Activated naive CD4-positive, alpha-beta T cell treated with anti-CD3 and anti-CD28 coated beads for 36 hours (primary cell): ENCODE measurements at regions not wholly inside any gene's neighbourhood (a gene's known extent, or its start where the extent isn't known, plus 50 kb on each side); places are given as distances from the start of the nearest gene placed in this dataset.

Experiments used
- CTCF ChIA-PET: fragments of 350-600 bp; sonication (Branson Sonifier 250); formaldehyde crosslinking; loops from one replicate; lab custom pipeline; 2021; ENCODE audit warnings: antibody characterized with exemption; lab: Charles Lee
- DNase-seq: peaks from one replicate; pipeline ENCODE4 v3.0.0-alpha.2; 2020
- H3K27ac Mint-ChIP-seq: one replicate; pipeline ENCODE4 v1.8.0; 2021; ENCODE audit warnings: mild to moderate bottlenecking, mixed read lengths
- H3K27me3 Mint-ChIP-seq: one replicate; pipeline ENCODE4 v1.8.0; 2021; ENCODE audit warnings: low read depth, mixed read lengths
- H3K36me3 Mint-ChIP-seq: one replicate; pipeline ENCODE4 v1.8.0; 2021; ENCODE audit warnings: low read depth, mixed read lengths
- H3K4me1 Mint-ChIP-seq: one replicate; pipeline ENCODE4 v1.8.0; 2021; ENCODE audit warnings: low read depth, mixed read lengths
- H3K4me3 Mint-ChIP-seq: one replicate; pipeline ENCODE4 v1.8.0; 2021; ENCODE audit warnings: mild to moderate bottlenecking, moderate library complexity, mixed read lengths
- H3K9me3 Mint-ChIP-seq: one replicate; pipeline ENCODE4 v1.8.0; 2021; ENCODE audit warnings: mixed read lengths
- intact Hi-C: fragments of 100-400 bp; cut with micrococcal nuclease; formaldehyde crosslinking; loops from one replicate; pipeline ENCODE4 v1.15.1; 2023

- H3K36me3 Mint-ChIP-seq, result no peaks in the 10 kb centered on the region
- H3K4me3 Mint-ChIP-seq, result no peak overlapping the region
- CTCF ChIA-PET, result no interaction called here
- no peak overlapping the region for H3K27ac Mint-ChIP-seq
- no peaks in the 10 kb centered on the region for H3K9me3 Mint-ChIP-seq
- intact Hi-C loops, result no loop called here
- H3K4me1 Mint-ChIP-seq, result peaks cover 5% of the 10 kb centered on the region
- DNase-seq, result no peak
- no peaks in the 10 kb centered on the region for H3K27me3 Mint-ChIP-seq
These were observed 119.4 kb upstream of the SLC45A1 start for GRCh38 chr1:8198522-8198921.

GRCh38 chr1:8197493-8198282, 120.2 kb upstream of the SLC45A1 start:
- intact Hi-C loops, result no loop called here
- Mint-ChIP-seq H3K27me3 (no peaks in the 10 kb centered on the region), H3K36me3 (no peaks in the 10 kb centered on the region), H3K4me1 (peaks cover 5% of the 10 kb centered on the region), H3K4me3 (no peak overlapping the region), H3K9me3 (no peaks in the 10 kb centered on the region), H3K27ac (no peak overlapping the region)
- no peak for DNase-seq
- CTCF ChIA-PET, result no interaction called here

- CTCF ChIA-PET, result no interaction called here
- no peak overlapping the region for H3K27ac Mint-ChIP-seq
- no peak overlapping the region for H3K4me3 Mint-ChIP-seq
- intact Hi-C loops, result no loop called here
- peaks cover 8% of the 10 kb centered on the region for H3K4me1 Mint-ChIP-seq
- no peaks in the 10 kb centered on the region for H3K27me3 Mint-ChIP-seq
- H3K9me3 Mint-ChIP-seq, result no peaks in the 10 kb centered on the region
- no peak for DNase-seq
- H3K36me3 Mint-ChIP-seq, result no peaks in the 10 kb centered on the region
These were observed 123.3 kb upstream of the SLC45A1 start for GRCh38 chr1:8194481-8195227.

GRCh38 chr1:8193840-8194406, 124.0 kb upstream of the SLC45A1 start:
- H3K9me3 Mint-ChIP-seq, result no peaks in the 10 kb centered on the region
- no peaks in the 10 kb centered on the region for H3K27me3 Mint-ChIP-seq
- peaks cover 8% of the 10 kb centered on the region for H3K4me1 Mint-ChIP-seq
- no peak overlapping the region for H3K4me3 Mint-ChIP-seq
- H3K36me3 Mint-ChIP-seq, result no peaks in the 10 kb centered on the region
- DNase-seq, result no peak
- CTCF ChIA-PET, result interaction anchor here (0.7 kb wide), 1 partner anchor 40 kb away, joined by 3 read pairs; no protein-coding TSS in a partner anchor
- intact Hi-C loops, result no loop called here
- H3K27ac Mint-ChIP-seq, result no peak overlapping the region

GRCh38 chr1:8191474-8191873, 126.4 kb upstream of the SLC45A1 start:
- Mint-ChIP-seq H3K36me3 (no peaks in the 10 kb centered on the region), H3K27ac (no peak overlapping the region), H3K4me1 (peaks cover 3% of the 10 kb centered on the region), H3K9me3 (no peaks in the 10 kb centered on the region), H3K4me3 (no peak overlapping the region), H3K27me3 (no peaks in the 10 kb centered on the region)
- intact Hi-C loops, result no loop called here
- no peak for DNase-seq
- CTCF ChIA-PET, result no interaction called here

- no peak for DNase-seq
- intact Hi-C loops, result no loop called here
- Mint-ChIP-seq H3K27ac (no peak overlapping the region), H3K9me3 (no peaks in the 10 kb centered on the region), H3K36me3 (no peaks in the 10 kb centered on the region), H3K4me3 (no peak overlapping the region), H3K27me3 (no peaks in the 10 kb centered on the region), H3K4me1 (peaks cover 3% of the 10 kb centered on the region)
- CTCF ChIA-PET, result no interaction called here
These were observed 127.9 kb upstream of the SLC45A1 start for GRCh38 chr1:8189931-8190483.

- intact Hi-C loops, result no loop called here
- Mint-ChIP-seq H3K36me3 (no peaks in the 10 kb centered on the region), H3K4me3 (no peak overlapping the region), H3K4me1 (peaks cover 17% of the 10 kb centered on the region), H3K9me3 (no peaks in the 10 kb centered on the region), H3K27me3 (no peaks in the 10 kb centered on the region), H3K27ac (no peak overlapping the region)
- CTCF ChIA-PET, result no interaction called here
- no peak for DNase-seq
These were observed 132.5 kb upstream of the SLC45A1 start for GRCh38 chr1:8185400-8185799.

- Mint-ChIP-seq H3K27me3 (no peaks in the 10 kb centered on the region), H3K36me3 (no peaks in the 10 kb centered on the region), H3K4me3 (no peak overlapping the region), H3K27ac (no peak overlapping the region), H3K9me3 (peaks cover 7% of the 10 kb centered on the region), H3K4me1 (peaks cover 17% of the 10 kb centered on the region)
- intact Hi-C loops, result no loop called here
- DNase-seq, result no peak
- CTCF ChIA-PET, result no interaction called here
These were observed 133.6 kb upstream of the SLC45A1 start for GRCh38 chr1:8184301-8184700.

GRCh38 chr1:8182034-8182761, 135.7 kb upstream of the SLC45A1 start:
- no peaks in the 10 kb centered on the region for H3K36me3 Mint-ChIP-seq
- CTCF ChIA-PET, result interaction anchor here (0.6 kb wide), 1 partner anchor 27 kb away, joined by 3 read pairs; no protein-coding TSS in a partner anchor
- peaks cover 17% of the 10 kb centered on the region for H3K9me3 Mint-ChIP-seq
- peak overlapping the region; percentile 70 for H3K27ac Mint-ChIP-seq
- no peak for DNase-seq
- H3K4me1 Mint-ChIP-seq, result peaks cover 17% of the 10 kb centered on the region
- H3K4me3 Mint-ChIP-seq, result no peak overlapping the region
- intact Hi-C loops, result loop anchor here (1.0 kb wide), 2 partner anchors 30 to 85 kb away; no protein-coding TSS in a partner anchor
- H3K27me3 Mint-ChIP-seq, result no peaks in the 10 kb centered on the region

GRCh38 chr1:8179132-8179793, 138.7 kb upstream of the SLC45A1 start:
- DNase-seq, result no peak
- H3K27ac Mint-ChIP-seq, result no peak overlapping the region
- no peak overlapping the region for H3K4me3 Mint-ChIP-seq
- no peaks in the 10 kb centered on the region for H3K27me3 Mint-ChIP-seq
- no peaks in the 10 kb centered on the region for H3K36me3 Mint-ChIP-seq
- peaks cover 17% of the 10 kb centered on the region for H3K9me3 Mint-ChIP-seq
- CTCF ChIA-PET, result no interaction called here
- intact Hi-C loops, result no loop called here
- H3K4me1 Mint-ChIP-seq, result peaks cover 17% of the 10 kb centered on the region

GRCh38 chr1:8176279-8176678, 141.6 kb upstream of the SLC45A1 start:
- Mint-ChIP-seq H3K9me3 (peaks cover 17% of the 10 kb centered on the region), H3K36me3 (no peaks in the 10 kb centered on the region), H3K27me3 (no peaks in the 10 kb centered on the region), H3K4me1 (no peaks in the 10 kb centered on the region), H3K4me3 (no peak overlapping the region), H3K27ac (no peak overlapping the region)
- intact Hi-C loops, result no loop called here
- no peak for DNase-seq
- CTCF ChIA-PET, result interaction anchor here (0.6 kb wide), 1 partner anchor 95 kb away, joined by 4 read pairs; no protein-coding TSS in a partner anchor
